Right lobe of liver (tissue), 6 donors: ENCODE measurements at regions not wholly inside any gene's neighbourhood (a gene's known extent, or its start where the extent isn't known, plus 50 kb on each side); places are given as distances from the start of the nearest gene placed in this dataset.

Experiments used
- ATAC-seq, 4 donors: fragments of 200-7000 bp; cut with Tn5 transposase; one replicate each; pipeline ENCODE4 v1.9.1; 2020; ENCODE audit warnings: mild to moderate bottlenecking in 4 of 4, moderate library complexity in 4 of 4
- DNase-seq, 3 donors: peaks; one replicate each; pipeline ENCODE4 v3.0.0-alpha.2; 2020
- H3K27ac ChIP-seq, 3 donors: fragments of 200-600 bp; one replicate each; pipeline ENCODE4 v1.8.0; 2022
- H3K27me3 ChIP-seq, 2 donors: fragments of 200-600 bp; one replicate each; pipeline ENCODE4 v1.8.0; 2022
- H3K36me3 ChIP-seq, 4 donors: fragments of 200-600 bp; sonication (generic) in 1 of 4; one replicate each; pipeline versions ENCODE4 v1.5.1 to v1.8.0; 2017 to 2022; ENCODE audit warnings: control low read depth in 1 of 4
- H3K4me1 ChIP-seq, 4 donors: fragments of 200-600 bp; sonication (generic) in 1 of 4; one replicate each; pipeline versions ENCODE4 v1.5.1 to v1.8.0; 2017 to 2022; ENCODE audit warnings: control low read depth in 1 of 4
- H3K4me3 ChIP-seq, 3 donors: fragments of 200-600 bp; one replicate each; pipeline ENCODE4 v1.8.0; 2022
- H3K9me3 ChIP-seq, 4 donors: fragments of 200-600 bp; sonication (generic) in 1 of 4; one replicate each; pipeline versions ENCODE4 v1.5.1 to v1.8.0; 2017 to 2022; ENCODE audit warnings: control low read depth in 1 of 4
- POLR2A ChIP-seq: fragments of 450-650 bp; IDR thresholded peaks from one replicate; pipeline ENCODE4 v1.6.1; 2017; ENCODE audit warnings: antibody characterized with exemption, mild to moderate bottlenecking
- WGBS: methylation state at CpG from one replicate; pipeline ENCODE4 v1.1.6; 2018; ENCODE audit warnings: low coverage, low lambda C conversion rate; ENCODE audit not compliant: insufficient coverage; ENCODE audit errors: missing lambda C conversion rate; 5-methylcytosine and 5-hydroxymethylcytosine counted together
- intact Hi-C, 2 donors: fragments of 100-400 bp; cut with DNase I; formaldehyde crosslinking; loops; one replicate each; pipeline versions ENCODE4 v1.11.2 to v1.14.1; 2022
- TF ChIP-seq, protein P1 (sequence below), 4 donors: fragments of 200-600 bp in 3 of 4; fragments of 450-650 bp in 1 of 4; IDR thresholded peaks; one replicate each; pipeline versions ENCODE4 v1.5.1 to v1.8.0; 2016 to 2022; ENCODE audit warnings: antibody characterized with exemption in 4 of 4, mild to moderate bottlenecking in 2 of 4
- donor health status: DM: no; HTN: yes; CAD: no.
- donor health status: DM: no; HTN: no; CAD: no.
- donor health status: DM: no; HTN: no; CAD: no.
- donor health status: DM: no; HTN: yes; CAD: no.
- donor health status: DM: no; HTN: yes; CAD: no.

DNA sequence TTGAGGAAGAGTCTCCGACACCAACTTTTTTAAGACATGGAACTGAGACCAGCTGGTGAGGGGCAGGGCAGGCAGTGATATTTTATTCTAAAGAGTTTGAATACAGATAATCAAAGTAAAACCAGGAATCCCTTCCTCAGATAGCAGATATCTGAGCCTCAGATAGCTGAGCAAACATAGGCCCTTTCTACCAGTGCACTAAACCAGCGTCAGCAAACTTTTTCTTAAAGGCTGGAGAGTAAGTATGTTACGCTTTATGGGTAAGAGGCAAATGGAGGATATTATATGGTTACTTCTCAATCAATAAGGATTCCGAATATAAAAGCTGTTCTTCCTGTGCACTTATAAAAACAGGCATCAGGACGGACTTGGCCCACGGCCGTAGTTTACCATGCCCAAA lies 73.9 kb downstream of the WNT5A start:
- ATAC-seq (no peak), DNase-seq (no peak)
- H3K4me3 ChIP-seq: no peak overlapping the region
- H3K4me1 ChIP-seq: no peaks in the 10 kb centered on the region
- H3K27ac ChIP-seq: no peak overlapping the region
- no peaks in the 10 kb centered on the region for H3K36me3 ChIP-seq
- no peaks in the 10 kb centered on the region for H3K9me3 ChIP-seq
- intact Hi-C loops: no loop called here
- H3K27me3 ChIP-seq: no peaks in the 10 kb centered on the region
- WGBS: 77% methylated on average over 7 of the region's 7 CpGs
- TF ChIP-seq POLR2A: no peak
- TF ChIP-seq, protein P1, sequence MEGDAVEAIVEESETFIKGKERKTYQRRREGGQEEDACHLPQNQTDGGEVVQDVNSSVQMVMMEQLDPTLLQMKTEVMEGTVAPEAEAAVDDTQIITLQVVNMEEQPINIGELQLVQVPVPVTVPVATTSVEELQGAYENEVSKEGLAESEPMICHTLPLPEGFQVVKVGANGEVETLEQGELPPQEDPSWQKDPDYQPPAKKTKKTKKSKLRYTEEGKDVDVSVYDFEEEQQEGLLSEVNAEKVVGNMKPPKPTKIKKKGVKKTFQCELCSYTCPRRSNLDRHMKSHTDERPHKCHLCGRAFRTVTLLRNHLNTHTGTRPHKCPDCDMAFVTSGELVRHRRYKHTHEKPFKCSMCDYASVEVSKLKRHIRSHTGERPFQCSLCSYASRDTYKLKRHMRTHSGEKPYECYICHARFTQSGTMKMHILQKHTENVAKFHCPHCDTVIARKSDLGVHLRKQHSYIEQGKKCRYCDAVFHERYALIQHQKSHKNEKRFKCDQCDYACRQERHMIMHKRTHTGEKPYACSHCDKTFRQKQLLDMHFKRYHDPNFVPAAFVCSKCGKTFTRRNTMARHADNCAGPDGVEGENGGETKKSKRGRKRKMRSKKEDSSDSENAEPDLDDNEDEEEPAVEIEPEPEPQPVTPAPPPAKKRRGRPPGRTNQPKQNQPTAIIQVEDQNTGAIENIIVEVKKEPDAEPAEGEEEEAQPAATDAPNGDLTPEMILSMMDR (IDR thresholded peaks at IDR 0.05): no peak

DNA sequence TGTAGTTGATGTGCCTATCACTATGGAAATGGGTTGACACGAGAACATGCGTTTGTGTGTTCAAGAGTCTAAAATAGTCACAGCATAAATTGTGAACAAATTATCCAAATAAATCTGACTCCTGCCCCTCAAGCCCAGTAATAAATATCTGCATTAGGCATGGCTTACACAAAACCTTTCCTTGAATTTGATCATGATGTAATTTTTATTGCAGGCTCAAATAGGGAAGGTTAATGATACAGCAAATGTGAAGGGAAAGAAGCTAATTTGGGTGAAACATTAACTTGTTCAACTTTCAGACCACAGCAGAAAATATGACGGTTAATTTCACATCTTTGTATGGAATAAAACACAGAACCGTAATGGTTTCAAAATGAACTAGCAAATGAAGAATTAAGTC lies 74.6 kb downstream of the WNT5A start:
- H3K4me3 ChIP-seq: no peak overlapping the region
- no peaks in the 10 kb centered on the region for H3K36me3 ChIP-seq
- intact Hi-C loops: no loop called here
- no peak overlapping the region for H3K27ac ChIP-seq
- no peak for TF ChIP-seq POLR2A
- TF ChIP-seq, protein P1 (IDR thresholded peaks at IDR 0.05): no peak
- ATAC-seq (no peak), DNase-seq (no peak)
- WGBS: 76% methylated on average over 4 of the region's 4 CpGs
- no peaks in the 10 kb centered on the region for H3K4me1 ChIP-seq
- no peaks in the 10 kb centered on the region for H3K27me3 ChIP-seq
- H3K9me3 ChIP-seq: no peaks in the 10 kb centered on the region

DNA sequence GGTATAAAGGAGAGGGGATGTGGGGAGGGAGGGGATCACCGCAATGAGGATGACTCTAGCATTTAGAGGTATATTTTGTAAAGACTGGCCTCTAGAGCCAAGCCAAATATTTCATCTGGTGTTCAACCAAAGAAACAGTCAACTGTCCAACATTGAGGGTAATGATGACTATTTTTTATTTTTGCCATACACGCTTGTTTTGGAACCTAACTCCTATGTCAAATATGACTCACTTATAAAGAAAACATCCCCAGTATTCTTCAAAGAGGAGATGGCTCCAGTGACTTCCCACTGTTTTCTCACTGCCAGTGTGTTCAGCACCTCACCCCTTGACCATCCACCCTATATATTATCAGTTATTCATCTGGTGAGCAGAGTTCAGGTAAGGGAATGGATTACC lies 77.3 kb downstream of the WNT5A start:
- 93% methylated on average over 2 of the region's 2 CpGs for WGBS
- H3K4me1 ChIP-seq: no peaks in the 10 kb centered on the region
- H3K4me3 ChIP-seq: no peak overlapping the region
- H3K36me3 ChIP-seq: no peaks in the 10 kb centered on the region
- ATAC-seq (no peak), DNase-seq (no peak)
- no peaks in the 10 kb centered on the region for H3K27me3 ChIP-seq
- TF ChIP-seq, protein P1 (IDR thresholded peaks at IDR 0.05): no peak
- TF ChIP-seq POLR2A: no peak
- no peak overlapping the region for H3K27ac ChIP-seq
- no peaks in the 10 kb centered on the region for H3K9me3 ChIP-seq
- intact Hi-C loops: no loop called here

DNA sequence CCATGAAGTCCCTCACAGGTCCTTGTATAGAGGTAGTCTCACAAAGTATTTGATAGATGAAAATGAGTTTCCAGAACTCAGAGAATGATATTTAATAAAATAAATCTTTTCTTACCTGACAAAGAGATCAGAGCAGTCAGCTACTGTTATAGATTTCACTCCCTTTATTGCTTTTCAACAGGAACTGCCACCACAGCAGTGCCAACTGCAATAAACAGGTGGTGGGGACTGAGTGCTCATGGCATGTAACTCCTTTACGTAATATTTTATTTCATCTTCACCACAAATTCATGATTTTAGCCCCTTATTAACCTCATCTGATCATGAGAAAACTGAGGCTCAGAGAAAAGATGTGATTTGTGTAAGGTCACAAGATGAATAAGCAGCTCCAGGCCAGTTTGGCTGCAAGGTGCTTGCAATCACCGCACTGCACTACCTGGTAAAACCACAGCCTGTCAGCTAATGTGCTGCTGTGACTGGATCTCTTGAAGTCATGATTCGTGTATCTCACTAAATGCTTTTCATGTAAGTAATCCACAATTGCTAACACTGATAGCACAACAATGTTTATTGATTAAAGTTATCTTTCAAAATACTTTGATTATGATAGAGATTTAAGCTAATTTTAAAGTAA lies 78.8 kb downstream of the WNT5A start:
- Histone ChIP-seq H3K9me3 (no peaks in the 10 kb centered on the region), H3K27me3 (no peaks in the 10 kb centered on the region), H3K4me3 (no peak overlapping the region), H3K27ac (no peak overlapping the region), H3K4me1 (peaks cover 0 to 1% (median under 1%) of the 10 kb centered on the region in 4 donors), H3K36me3 (no peaks in the 10 kb centered on the region)
- DNase-seq (no peak), ATAC-seq (no peak)
- WGBS: 71% methylated on average over 3 of the region's 3 CpGs
- intact Hi-C loops: no loop called here
- TF ChIP-seq, protein P1 (IDR thresholded peaks at IDR 0.05): no peak
- no peak for TF ChIP-seq POLR2A

DNA sequence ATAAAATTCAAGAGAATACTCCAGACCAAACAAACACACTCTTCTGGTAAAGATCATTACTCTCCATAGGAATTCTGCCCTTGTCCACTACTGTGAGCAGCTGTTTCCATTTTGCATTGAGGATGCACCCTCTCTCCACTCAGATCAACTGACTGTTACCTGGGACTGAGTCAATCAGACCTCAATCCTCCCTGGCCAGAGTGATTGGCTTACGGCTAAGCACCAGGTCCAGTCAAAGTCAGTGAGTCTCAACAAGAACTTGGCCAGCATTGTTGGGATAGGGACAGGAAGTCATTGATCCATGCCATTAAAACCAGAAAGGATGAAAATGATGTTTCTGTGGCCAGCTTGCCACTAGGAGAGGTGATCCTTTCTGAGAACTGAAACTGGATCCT lies 79.7 kb downstream of the WNT5A start:
- no peaks in the 10 kb centered on the region for H3K9me3 ChIP-seq
- H3K27me3 ChIP-seq: no peaks in the 10 kb centered on the region
- TF ChIP-seq POLR2A: no peak
- TF ChIP-seq, protein P1 (IDR thresholded peaks at IDR 0.05): no peak
- no peaks in the 10 kb centered on the region for H3K36me3 ChIP-seq
- ATAC-seq (no peak), DNase-seq (no peak)
- intact Hi-C loops: no loop called here
- H3K27ac ChIP-seq: no peak overlapping the region
- no peak overlapping the region for H3K4me3 ChIP-seq
- WGBS: 91% methylated on average over 1 of the region's 1 CpG
- peaks cover 0 to 10% (median 4%) of the 10 kb centered on the region in 4 donors for H3K4me1 ChIP-seq
